HCT116 (cell line): ENCODE measurements at regions not wholly inside any gene's neighbourhood (a gene's known extent, or its start where the extent isn't known, plus 50 kb on each side); places are given as distances from the start of the nearest gene placed in this dataset.

Experiments used
- CTCF ChIP-seq, 3 experiments: fragments of 200-600 bp in 1 of 3; sonication (generic) in 1 of 3; IDR thresholded peaks in 2 of 3; conservative IDR thresholded peaks in 1 of 3; 2 replicates each; pipeline ENCODE4 v1.5.1; 2012 to 2017; ENCODE audit warnings: low read depth in 2 of 3, low read length in 2 of 3, antibody characterized with exemption in 1 of 3, borderline replicate concordance in 1 of 3, control low read depth in 1 of 3, mild to moderate bottlenecking in 1 of 3, mixed read lengths in 1 of 3, mixed run types in 1 of 3, moderate library complexity in 1 of 3; ENCODE audit not compliant: insufficient read depth in 1 of 3
- EZH2 ChIP-seq: fragments of 200-600 bp; sonication (generic); IDR thresholded peaks from 2 replicates; pipeline ENCODE4 v1.6.1; 2017; ENCODE audit warnings: antibody characterized with exemption, mixed run types
- FOSL1 ChIP-seq: IDR thresholded peaks from 2 replicates; pipeline ENCODE4 v1.6.1; 2012; ENCODE audit warnings: low read depth
- POLR2A ChIP-seq: IDR thresholded peaks from 2 replicates; pipeline ENCODE4 v1.7.0; 2011; ENCODE audit warnings: borderline replicate concordance; ENCODE audit not compliant: insufficient read depth, insufficient read length; ENCODE audit errors: extremely low read depth
- ZNF274 ChIP-seq: fragments of 200-500 bp; sonication (Bioruptor generic); IDR thresholded peaks from 2 replicates; pipeline ENCODE4 v1.6.1; 2014; ENCODE audit warnings: mild to moderate bottlenecking, low read depth, low read length, inconsistent platforms

- TF ChIP-seq CTCF (IDR thresholded peaks at IDR 0.05 in 2 of 3, conservative IDR thresholded peaks at IDR 0.05 in 1 of 3; ENCODE audit: borderline replicate concordance in 1 of 3, insufficient read depth in 1 of 3, low read depth in 2 of 3, low read length in 2 of 3): no peak
- no peak for TF ChIP-seq FOSL1
- no peak for TF ChIP-seq EZH2
- no peak for TF ChIP-seq POLR2A
- TF ChIP-seq ZNF274: no peak
Observed at GRCh38 chr3:55252921-55253320, 234.2 kb downstream of the WNT5A start.
